ENCODE measurements at regions not wholly inside any gene's neighbourhood (a gene's known extent, or its start where the extent isn't known, plus 50 kb on each side); places are given as distances from the start of the nearest gene placed in this dataset.
"Not testable (repeated sequence)": the region's sequence is repeated elsewhere in the genome, so short reads cannot be mapped to it uniquely, and the experiment has no call there.

DNA sequence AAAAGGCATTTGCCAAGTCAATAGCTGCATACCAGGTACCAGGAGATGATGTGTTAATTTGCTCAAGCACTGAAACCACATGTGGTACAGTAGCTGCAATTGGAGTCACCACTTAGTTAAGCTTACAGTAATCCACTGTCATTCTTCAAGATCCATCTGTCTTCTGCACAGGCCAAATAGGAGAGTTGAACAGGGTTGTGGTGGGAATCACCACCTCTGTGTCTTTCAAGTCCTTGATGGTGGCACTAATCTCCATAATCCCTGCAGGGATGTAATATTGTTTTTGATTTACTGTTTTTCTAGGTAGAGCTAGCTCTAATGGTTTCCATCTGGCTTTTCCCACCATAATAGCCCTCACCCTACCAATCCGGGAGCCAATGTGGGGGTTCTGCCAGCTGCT, 91.9 kb downstream of the FCRL5 start:
- no peak for DNase-seq

GRCh38 chr1:157457279-157457678, 95.0 kb downstream of the FCRL5 start:
- DNase-seq, result no peak

GRCh38 chr1:157455318-157455717, 97.0 kb downstream of the FCRL5 start:
- DNase-seq, result no peak

GRCh38 chr1:157450106-157450505, 102.2 kb downstream of the FCRL5 start:
- DNase-seq, result no peak

GRCh38 chr1:157448636-157449035, 103.7 kb downstream of the FCRL5 start:
- DNase-seq, result no peak

DNA sequence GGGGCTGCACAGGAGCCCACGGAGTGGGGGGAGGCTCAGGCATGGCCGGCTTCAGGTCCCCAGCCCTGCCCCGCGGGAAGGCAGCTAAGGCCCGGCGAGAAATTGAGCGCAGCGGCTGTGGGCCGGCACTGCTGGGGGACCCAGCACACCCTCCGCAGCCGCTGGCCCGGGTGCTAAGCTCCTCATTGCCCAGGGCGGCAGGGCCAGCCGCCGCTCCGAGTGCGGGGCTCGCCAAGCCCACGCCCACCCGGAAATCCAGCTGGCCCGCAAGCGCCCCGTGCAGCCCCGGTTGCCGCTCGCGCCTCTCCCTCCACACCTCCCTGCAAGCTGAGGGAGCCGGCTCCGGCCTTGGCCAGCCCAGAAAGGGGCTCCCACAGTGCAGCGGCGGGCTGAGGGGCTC, 106.0 kb downstream of the FCRL5 start:
- DNase-seq, result not testable (repeated sequence)

- DNase-seq, result not testable (repeated sequence)
These were observed 106.6 kb downstream of the FCRL5 start for GRCh38 chr1:157445616-157446140.

DNA sequence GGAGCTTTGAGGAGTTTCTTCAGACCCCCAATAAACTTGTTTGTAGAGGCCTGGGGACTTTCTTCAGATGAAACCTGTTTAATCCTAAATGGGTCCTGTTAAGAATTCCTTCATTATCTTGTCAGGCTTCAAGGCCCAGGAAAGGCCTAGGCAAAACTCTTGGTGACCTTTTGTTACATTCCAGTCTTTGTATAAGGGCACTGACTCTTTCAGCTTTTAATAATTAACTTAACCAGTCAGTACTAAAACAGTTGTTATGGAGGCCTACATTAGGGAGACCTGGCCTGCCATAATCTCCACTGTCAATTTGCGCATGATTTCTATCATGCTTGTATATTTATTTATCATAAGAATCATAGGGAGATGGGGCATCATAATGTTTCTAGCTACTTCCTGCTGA, 110.2 kb downstream of the FCRL5 start:
- DNase-seq, result no peak

DNA sequence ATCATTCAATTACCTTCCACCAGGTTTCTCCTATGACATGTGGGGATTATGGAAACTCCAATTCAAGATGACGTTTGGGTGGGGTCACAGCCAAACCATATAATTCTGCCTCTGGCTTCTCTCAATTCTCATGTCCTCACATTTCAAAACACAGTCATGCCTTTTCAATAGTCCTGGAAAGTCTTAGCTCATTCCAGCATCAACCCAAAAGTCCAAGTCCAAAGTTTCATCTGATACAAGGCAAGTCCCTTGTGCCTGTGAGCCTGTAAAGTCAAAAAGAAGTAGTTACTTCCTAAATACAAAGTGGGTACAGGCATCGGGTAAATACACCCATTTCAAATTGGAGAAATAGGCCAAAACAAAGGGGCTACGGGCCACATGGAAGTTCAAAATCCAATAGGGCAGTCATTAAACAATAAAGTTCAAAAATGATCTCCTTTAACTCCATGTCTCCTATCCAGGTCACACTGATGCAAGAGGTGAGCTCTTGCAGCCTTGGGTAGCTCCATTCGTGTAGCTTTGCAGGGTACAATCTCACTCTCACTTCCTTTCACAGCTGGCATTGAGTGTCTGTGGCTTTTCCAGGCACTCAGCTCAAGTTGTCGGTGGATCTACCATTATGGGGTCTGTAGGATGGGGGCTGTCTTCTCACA, 112.9 kb downstream of the FCRL5 start:
- DNase-seq, result no peak

DNA sequence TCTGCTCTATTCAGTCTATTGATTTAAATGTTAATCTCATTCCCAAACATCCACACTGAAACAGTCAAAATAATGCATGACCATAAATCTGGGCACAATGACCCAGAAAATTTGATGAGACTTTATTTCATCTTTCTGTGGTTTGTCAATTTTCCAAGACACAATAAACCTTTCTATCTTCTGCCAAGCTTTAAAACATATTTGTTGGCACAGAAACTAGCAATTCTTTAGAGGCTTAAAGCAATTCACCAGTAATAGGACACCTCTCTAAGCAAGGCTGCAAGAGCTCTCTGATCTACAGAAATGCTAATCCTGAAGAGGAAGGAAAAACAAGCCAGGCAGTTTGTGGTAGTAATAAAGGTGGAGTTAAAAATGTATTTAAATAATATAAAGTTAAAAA, 113.7 kb downstream of the FCRL5 start:
- DNase-seq, result no peak

GRCh38 chr1:157438146-157438545, 114.2 kb downstream of the FCRL5 start:
- DNase-seq, result no peak

DNA sequence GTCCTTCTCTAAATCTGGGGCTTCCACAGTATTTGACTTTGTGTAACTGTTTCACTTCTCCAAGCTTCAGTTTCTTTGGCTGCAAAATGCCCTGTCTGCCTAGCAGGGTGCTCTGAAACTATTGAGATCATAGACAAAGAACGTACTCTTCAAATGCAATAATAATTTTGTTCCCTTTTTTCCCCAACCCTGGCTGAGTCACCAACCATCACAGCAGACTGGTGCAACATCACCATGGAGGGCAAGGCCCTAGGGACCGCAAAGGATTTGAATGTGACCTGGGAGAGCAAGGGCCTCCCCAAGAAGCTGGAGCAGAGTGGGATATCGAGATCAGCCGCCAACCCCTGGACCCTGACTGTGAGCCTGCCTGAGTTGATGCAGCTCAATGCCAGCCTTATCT, 115.0 kb downstream of the FCRL5 start:
- DNase-seq, result no peak

DNA sequence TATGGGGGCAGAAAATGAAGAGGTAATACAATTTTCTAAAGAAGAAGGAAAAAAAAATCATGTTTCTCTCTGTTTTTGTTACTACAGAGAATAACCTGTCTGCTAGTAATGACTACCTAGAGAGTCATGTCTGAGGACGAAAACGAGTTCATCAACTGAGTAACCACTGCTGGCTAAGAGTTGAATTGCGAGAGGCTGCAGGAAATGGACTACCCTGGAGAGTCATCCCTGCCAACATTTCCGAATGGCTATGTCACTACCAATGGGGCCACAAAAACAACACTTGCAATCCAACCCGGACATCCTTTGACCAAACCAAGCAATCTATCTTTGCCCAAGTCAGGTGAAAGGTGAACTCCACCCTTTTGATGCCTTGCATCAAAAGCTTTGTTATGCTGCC, 120.6 kb downstream of the FCRL5 start:
- no peak for DNase-seq

- no peak for DNase-seq
These were observed 122.6 kb downstream of the FCRL5 start for GRCh38 chr1:157429601-157430240.

GRCh38 chr1:157423764-157424163, 128.6 kb downstream of the FCRL5 start:
- DNase-seq, result not testable (repeated sequence)

GRCh38 chr1:157419845-157420542, 132.3 kb downstream of the FCRL5 start:
- DNase-seq, result no peak

- DNase-seq, result no peak
These were observed 133.7 kb downstream of the FCRL5 start for GRCh38 chr1:157418659-157419058.

DNA sequence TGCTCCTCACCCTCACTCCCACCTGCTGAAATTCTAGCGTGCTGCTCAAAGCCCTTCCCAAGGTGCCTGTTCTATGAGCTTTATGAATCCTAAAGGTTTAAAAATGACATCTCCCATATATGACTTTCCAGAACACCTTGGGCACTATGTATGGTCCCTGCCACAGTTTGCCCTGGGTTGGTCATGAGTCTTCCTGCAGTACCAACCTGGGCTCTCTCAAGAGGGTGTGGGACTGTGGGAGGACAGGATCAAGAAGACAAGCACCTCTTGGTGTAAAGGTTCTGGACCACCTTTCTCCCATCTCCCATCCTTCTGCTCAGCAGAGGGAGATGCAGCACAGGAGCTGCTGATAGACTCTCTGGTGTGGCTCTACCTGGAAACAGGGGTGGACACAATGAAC, 134.1 kb downstream of the FCRL5 start:
- no peak for DNase-seq

DNA sequence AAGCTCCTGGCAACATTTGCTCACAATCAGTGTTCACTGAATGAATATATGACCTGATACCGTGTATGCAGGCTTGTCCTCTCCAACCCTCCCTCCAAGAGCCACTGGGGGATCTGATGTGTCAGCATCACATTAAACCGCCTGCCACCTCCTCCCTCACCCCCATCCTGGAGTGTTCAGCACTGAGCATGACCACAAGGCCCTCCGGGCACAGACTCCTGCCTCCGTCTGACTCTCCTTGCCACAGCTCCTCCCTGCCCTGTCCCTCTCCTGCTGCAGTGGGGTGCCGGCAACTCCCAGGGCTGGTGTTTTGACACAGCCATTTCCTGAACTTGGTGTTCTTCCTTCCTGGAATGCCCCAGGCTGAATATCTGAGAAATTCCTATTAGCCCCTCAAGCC, 136.7 kb downstream of the FCRL5 start:
- no peak for DNase-seq

DNA sequence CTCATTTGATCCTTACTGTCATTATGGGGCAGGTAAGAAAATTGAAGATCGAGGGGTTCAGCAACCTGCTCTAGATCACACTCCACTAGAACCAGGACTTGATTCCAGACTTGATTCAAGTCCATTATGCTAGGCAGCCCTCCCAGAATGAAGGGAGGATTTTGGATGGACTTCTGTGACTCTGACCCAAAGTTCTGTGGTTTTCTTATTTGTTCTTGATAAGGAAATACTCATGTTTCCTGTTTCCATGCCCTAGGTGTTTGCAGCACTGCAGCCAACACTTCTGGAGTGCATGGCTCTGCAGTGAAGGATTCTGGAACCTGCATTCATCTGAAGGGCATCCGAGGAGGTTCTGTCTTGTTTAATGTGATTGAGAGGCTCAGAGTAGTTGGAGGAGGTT, 140.0 kb downstream of the FCRL5 start:
- no peak for DNase-seq

DNA sequence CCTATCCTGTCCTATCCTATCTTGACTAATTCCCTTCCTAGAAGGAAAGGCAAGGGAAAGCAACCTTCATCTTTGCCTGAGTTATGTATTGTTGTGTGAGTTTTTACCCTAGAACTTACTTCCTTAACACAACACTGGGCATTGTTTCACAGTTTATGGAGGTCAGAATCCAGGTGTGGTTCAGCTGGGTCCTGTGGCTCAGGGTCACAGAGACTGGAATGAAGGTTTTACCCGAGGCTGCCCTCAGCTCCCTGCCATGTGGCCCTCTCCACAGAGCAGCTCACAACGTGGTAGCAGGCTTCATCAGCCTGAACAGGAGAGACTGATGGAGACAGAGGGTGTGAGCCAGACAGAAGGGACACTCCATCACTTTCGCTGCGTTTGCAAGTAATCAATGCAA, 140.5 kb downstream of the FCRL5 start:
- no peak for DNase-seq

DNA sequence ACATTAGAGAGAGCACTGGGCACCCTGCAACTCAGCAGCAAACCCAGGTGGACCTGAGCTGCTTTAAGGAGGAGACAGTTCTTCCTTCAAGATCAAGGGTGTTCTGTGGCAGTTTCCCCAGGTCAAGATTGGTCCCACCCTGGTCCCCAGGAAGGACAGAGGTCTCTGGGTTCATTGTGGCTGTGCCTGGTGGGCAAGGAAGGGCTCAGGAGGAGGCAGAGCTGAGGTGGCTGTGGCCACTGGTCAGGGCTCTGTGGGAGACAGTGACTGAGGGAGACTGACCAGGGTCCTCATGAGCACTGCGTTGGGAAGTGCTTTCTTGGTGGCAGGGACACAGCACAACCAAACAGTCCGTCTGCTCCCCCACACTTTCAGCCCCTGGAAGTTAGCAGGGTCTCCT, 141.3 kb downstream of the FCRL5 start:
- DNase-seq, result no peak

- DNase-seq, result no peak
These were observed 141.9 kb downstream of the FCRL5 start for GRCh38 chr1:157410457-157410856.

GRCh38 chr1:157409927-157410326, 142.4 kb downstream of the FCRL5 start:
- DNase-seq, result no peak
